CD4-positive, alpha-beta T cell treated with Interleukin-21 for 1 hour (primary cell): ENCODE measurements at regions not wholly inside any gene's neighbourhood (a gene's known extent, or its start where the extent isn't known, plus 50 kb on each side); places are given as distances from the start of the nearest gene placed in this dataset.

Experiments used
- DNase-seq: peaks from one replicate; pipeline ENCODE4 v3.0.0-alpha.2; 2020

- DNase-seq, result no peak
These were observed 69.1 kb upstream of the BTN3A2 start for GRCh38 chr6:26295691-26296555.

DNA sequence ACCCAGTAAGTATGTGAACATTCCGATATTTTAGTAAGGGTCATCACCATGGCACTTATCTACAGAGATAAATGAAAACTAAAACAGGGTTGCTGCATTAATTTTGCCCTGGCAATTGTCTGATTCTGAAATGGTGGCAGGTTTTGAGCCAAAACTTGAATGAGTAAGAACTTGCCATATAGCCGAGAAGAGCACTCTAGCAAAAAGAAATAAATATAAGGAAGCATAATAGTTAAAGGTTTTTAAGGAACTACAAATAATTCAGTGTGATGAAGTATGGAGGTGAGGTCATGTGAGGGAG lies 68.5 kb upstream of the BTN3A2 start:
- no peak for DNase-seq

DNA sequence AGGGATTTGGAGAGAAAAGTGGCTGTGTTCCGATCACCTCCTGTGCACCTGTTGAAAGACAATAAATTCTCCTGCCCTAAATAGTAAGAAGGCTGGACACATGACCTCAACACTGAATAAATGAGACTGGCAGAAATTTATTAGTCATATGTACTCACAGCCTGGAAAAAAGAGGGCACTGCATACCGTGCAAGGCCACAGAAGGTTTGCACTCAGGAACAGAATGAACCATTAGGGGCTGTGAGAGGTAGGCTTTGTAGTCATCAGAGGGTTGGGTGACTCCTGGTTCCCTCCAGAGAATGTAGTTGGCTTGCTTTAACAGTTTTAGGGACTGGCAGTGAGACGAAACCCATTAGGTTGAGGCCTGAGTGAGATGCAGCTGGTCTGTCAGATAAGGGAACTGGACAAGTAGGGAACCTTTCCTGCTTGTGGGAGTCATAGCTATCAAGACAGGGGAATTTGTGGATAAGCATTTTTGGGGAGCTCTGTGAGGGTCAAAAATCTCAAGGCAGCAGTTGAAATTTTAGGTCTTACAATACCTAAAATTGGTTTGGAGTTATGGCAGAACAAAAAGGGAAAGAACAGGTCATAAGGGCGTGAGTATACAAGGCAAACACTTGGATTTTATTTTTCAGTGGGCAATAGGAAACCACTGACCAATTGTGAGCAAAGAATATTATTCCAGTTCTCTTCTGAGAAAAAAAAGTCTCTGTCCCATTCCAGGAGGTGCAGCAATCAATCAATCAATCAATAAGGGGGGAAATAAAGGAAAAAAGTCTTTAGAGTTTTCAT lies 67.9 kb upstream of the BTN3A2 start:
- no peak for DNase-seq

GRCh38 chr6:26299286-26300042 lies 65.5 kb upstream of the BTN3A2 start:
- no peak for DNase-seq

DNA sequence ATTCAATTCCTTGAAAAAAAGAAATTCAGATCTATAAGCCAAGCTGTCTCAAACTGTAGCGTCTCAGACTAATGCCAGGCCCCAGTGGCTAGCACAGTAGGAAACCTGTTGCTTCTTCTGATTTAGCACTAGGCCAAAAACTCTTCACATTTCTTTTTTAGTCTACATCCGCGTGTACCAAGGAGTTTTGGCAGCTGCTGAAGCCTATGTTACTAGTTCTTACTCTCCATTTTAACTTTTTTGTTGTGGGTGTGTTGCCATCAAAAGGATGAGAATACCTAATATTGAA lies 65.0 kb upstream of the BTN3A2 start:
- no peak for DNase-seq

GRCh38 chr6:26300359-26300758 lies 64.6 kb upstream of the BTN3A2 start:
- DNase-seq, result no peak

- DNase-seq, result no peak
These were observed 64.2 kb upstream of the BTN3A2 start for GRCh38 chr6:26300828-26301227.

GRCh38 chr6:26301638-26302037 lies 63.4 kb upstream of the BTN3A2 start:
- no peak for DNase-seq

DNA sequence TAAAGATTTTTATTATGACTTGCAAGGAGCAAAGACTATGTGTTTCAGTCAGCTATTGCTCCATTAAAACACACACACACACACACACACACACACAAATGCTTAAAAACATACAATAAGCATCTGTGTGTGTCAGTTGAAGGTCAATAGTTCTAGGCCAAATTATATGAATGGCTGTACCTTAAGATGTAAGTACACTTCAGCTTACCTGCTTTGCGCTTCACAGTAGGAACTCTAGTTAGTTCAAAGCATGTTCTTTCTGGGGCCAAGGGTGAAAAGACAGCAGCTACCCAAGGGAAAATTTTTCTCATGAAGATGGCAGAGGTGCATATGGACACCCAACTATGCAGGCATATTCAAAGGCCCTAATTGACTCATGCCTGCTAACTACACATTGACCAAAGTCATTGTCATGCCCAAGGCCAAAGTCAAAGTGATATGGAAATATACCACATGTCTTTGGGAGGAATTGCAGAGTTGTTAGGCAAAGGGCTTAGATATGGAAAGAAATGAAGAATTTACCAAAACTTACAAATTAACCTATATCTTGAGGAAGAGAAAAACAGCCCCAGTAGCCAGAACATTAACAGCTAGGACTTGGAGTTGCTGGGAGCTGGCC lies 61.9 kb upstream of the BTN3A2 start:
- no peak for DNase-seq

- peak; percentile 52 for DNase-seq
These were observed 60.7 kb upstream of the BTN3A2 start for GRCh38 chr6:26304213-26304796.

- DNase-seq, result peak; percentile 86
These were observed 60.0 kb upstream of the BTN3A2 start for GRCh38 chr6:26304797-26305640.

GRCh38 chr6:26305641-26305969 lies 59.4 kb upstream of the BTN3A2 start:
- no peak for DNase-seq

DNA sequence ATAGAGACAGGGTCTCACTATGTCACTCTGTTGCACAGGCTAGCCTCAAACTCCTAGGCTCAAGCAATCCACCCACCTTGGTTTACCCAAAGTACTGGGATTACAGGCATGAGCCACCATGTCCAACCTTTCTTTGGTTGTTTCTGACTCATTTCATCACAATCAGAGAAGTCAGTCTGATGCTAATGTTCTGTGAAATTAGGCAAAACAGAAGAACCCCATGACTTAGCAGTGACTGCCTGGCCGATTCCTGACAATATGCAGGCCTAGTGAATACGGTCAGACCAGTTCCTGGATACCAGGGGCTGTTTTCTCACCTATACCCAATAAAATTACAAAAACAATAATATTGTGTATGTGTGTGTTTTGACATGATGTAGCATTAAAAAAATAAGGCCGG lies 58.8 kb upstream of the BTN3A2 start:
- no peak for DNase-seq

DNA sequence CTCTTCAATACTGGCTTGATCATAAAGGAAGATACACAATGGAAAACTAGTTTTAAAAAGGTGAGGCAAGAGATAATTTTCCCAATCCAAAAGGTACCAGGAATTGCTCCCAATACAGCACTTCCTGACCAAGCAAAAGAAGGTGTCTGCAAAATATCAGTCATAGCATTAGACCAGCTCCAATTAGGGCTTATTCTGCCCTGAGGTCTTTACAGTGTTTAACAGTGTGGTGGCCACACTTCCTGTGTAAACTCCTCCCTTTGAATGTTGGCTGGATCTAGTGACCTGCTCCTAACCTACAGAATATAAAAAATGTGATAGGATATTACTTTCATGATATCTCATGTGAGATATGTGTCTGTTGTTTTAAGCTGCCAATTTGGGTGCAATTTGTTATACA lies 57.1 kb upstream of the BTN3A2 start:
- no peak for DNase-seq

GRCh38 chr6:26309731-26310142 lies 55.3 kb upstream of the BTN3A2 start:
- no peak for DNase-seq

- DNase-seq, result peak; percentile 74
These were observed 54.0 kb upstream of the BTN3A2 start for GRCh38 chr6:26311012-26311384.

GRCh38 chr6:26311385-26312095 lies 53.5 kb upstream of the BTN3A2 start:
- peak; percentile 87 for DNase-seq

- DNase-seq, result no peak
These were observed 52.9 kb upstream of the BTN3A2 start for GRCh38 chr6:26312096-26312463.

DNA sequence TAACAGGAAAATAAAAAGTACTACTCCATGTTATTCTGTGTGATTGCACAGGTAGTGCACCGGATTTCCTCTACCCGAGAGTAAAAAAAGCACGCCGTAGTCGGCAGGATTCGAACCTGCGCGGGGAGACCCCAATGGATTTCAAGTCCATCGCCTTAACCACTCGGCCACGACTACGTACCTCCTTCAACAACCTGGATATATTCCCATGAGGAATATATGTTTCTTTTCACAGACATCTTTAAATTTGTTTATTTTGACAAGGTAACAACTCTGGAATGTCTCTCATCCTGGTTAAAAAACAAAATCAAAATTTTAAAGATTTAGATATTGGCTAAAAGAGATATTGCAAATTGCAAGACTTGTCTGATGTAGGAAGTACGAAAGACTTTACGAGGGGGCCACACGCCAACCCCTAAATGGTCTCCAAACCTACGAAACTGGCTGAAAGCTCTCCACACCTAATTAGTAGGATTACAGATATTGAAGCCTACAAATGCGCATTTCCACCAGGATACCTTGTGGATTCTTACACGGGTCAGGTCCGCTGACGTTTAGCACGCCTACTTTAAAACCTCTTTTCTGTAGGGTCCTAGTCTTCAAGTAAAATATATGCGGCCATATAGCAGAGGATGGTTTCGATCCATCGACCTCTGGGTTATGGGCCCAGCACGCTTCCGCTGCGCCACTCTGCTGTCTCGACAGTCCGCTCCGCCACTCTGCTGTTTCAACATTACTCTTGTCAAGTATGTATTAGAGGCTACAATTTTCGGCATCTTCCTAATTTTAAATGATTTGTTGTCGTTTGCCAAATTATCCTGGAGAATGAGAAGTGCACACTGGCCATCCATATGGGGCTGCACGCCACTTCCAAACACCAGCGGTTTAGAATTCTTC lies 52.2 kb upstream of the BTN3A2 start:
- DNase-seq, result peak; percentile 90
